ACC112 (cell line): ENCODE measurements at regions not wholly inside any gene's neighbourhood (a gene's known extent, or its start where the extent isn't known, plus 50 kb on each side); places are given as distances from the start of the nearest gene placed in this dataset.

Experiments
- H2AFZ ChIP-seq: fragments of 200-600 bp; sonication (generic); one replicate; pipeline ENCODE4 v1.6.0; 2017; ENCODE audit warnings: antibody characterized with exemption, low read length; ENCODE audit not compliant: unreplicated experiment
- H3K27ac ChIP-seq: fragments of 200-600 bp; sonication (generic); 2 replicates; pipeline ENCODE4 v1.5.1; 2014; ENCODE audit warnings: low read depth, mild to moderate bottlenecking, antibody characterized with exemption, low read length, moderate library complexity
- H3K27me3 ChIP-seq: fragments of 200-600 bp; sonication (generic); 2 replicates; pipeline ENCODE4 v1.6.1; 2014; ENCODE audit warnings: mild to moderate bottlenecking, antibody characterized with exemption, low read length, moderate library complexity, mixed read lengths; ENCODE audit not compliant: insufficient read depth
- H3K36me3 ChIP-seq: fragments of 200-600 bp; sonication (generic); 2 replicates; pipeline ENCODE4 v1.6.1; 2016; ENCODE audit warnings: mild to moderate bottlenecking, antibody characterized with exemption, low read length, moderate library complexity, mixed read lengths; ENCODE audit not compliant: insufficient read depth
- H3K4me1 ChIP-seq: fragments of 200-600 bp; sonication (generic); one replicate; pipeline ENCODE4 v1.6.1; 2016; ENCODE audit warnings: low read length, mixed read lengths; ENCODE audit not compliant: insufficient read depth, unreplicated experiment, control insufficient read depth
- H3K4me3 ChIP-seq: fragments of 200-600 bp; sonication (generic); 2 replicates; pipeline ENCODE4 v1.5.1; 2014; ENCODE audit warnings: mild to moderate bottlenecking, low read depth, low read length
- H3K79me2 ChIP-seq: fragments of 200-600 bp; sonication (generic); one replicate; pipeline ENCODE4 v1.6.0; 2016; ENCODE audit warnings: low read length; ENCODE audit not compliant: control insufficient read depth, unreplicated experiment, insufficient read depth

- Histone ChIP-seq H3K4me3 (no peak overlapping the region), H3K27ac (no peak overlapping the region)
Measured at GRCh38 chr9:6132650-6133049, 83.0 kb upstream of the IL33 start.

GRCh38 chr9:6128030-6128429, 87.6 kb upstream of the IL33 start:
- H3K4me3 ChIP-seq, result no peak overlapping the region
- H3K4me1 ChIP-seq, result no peaks in the 10 kb centered on the region
- no peaks in the 10 kb centered on the region for H3K79me2 ChIP-seq
- H3K27ac ChIP-seq, result no peak overlapping the region
- H3K36me3 ChIP-seq, result no peaks in the 10 kb centered on the region
- no peak overlapping the region for H2AFZ ChIP-seq
- H3K27me3 ChIP-seq, result 0 out of 2 replicates have a peak, but pooled peaks cover 9% of the 10 kb centered on the region

More at GRCh38 chr9:6132650-6133049, 83.0 kb upstream of the IL33 start:
- 0 out of 2 replicates have a peak, but pooled peaks cover 5% of the 10 kb centered on the region for H3K27me3 ChIP-seq
- H3K4me1 ChIP-seq, result no peaks in the 10 kb centered on the region
- no peaks in the 10 kb centered on the region for H3K36me3 ChIP-seq
- no peak overlapping the region for H2AFZ ChIP-seq
- no peaks in the 10 kb centered on the region for H3K79me2 ChIP-seq

GRCh38 chr9:6126377-6126776, 89.2 kb upstream of the IL33 start:
- H3K36me3 ChIP-seq, result no peaks in the 10 kb centered on the region
- no peaks in the 10 kb centered on the region for H3K79me2 ChIP-seq
- H3K27ac ChIP-seq, result no peak overlapping the region
- 0 out of 2 replicates have a peak, but pooled peaks cover 5% of the 10 kb centered on the region for H3K27me3 ChIP-seq
- H3K4me3 ChIP-seq, result no peak overlapping the region
- no peaks in the 10 kb centered on the region for H3K4me1 ChIP-seq
- H2AFZ ChIP-seq, result no peak overlapping the region

- Histone ChIP-seq H3K4me1 (no peaks in the 10 kb centered on the region), H3K27ac (no peak overlapping the region), H3K27me3 (0 out of 2 replicates have a peak, but pooled peaks cover 4% of the 10 kb centered on the region), H3K79me2 (no peaks in the 10 kb centered on the region), H3K4me3 (no peak overlapping the region), H3K36me3 (no peaks in the 10 kb centered on the region), H2AFZ (no peak overlapping the region)
Measured at GRCh38 chr9:6123416-6123815, 92.2 kb upstream of the IL33 start.

- H3K4me1 ChIP-seq, result no peaks in the 10 kb centered on the region
- H3K4me3 ChIP-seq, result no peak overlapping the region
- no peaks in the 10 kb centered on the region for H3K36me3 ChIP-seq
- 0 out of 2 replicates have a peak, but pooled peaks cover 4% of the 10 kb centered on the region for H3K27me3 ChIP-seq
- no peak overlapping the region for H3K27ac ChIP-seq
- H2AFZ ChIP-seq, result no peak overlapping the region
- no peaks in the 10 kb centered on the region for H3K79me2 ChIP-seq
Measured at GRCh38 chr9:6121707-6122106, 93.9 kb upstream of the IL33 start.

- Histone ChIP-seq H3K79me2 (no peaks in the 10 kb centered on the region), H3K27me3 (no peaks in the 10 kb centered on the region), H2AFZ (no peak overlapping the region), H3K36me3 (no peaks in the 10 kb centered on the region), H3K27ac (no peak overlapping the region), H3K4me1 (peaks cover 6% of the 10 kb centered on the region), H3K4me3 (no peak overlapping the region)
Measured at GRCh38 chr9:6114424-6114823, 99.0 kb upstream of the RANBP6 start.

GRCh38 chr9:6113819-6114218, 98.4 kb upstream of the RANBP6 start:
- Histone ChIP-seq H3K4me1 (peaks cover 12% of the 10 kb centered on the region), H3K27ac (no peak overlapping the region), H3K4me3 (no peak overlapping the region), H3K36me3 (no peaks in the 10 kb centered on the region), H2AFZ (no peak overlapping the region), H3K27me3 (no peaks in the 10 kb centered on the region), H3K79me2 (no peaks in the 10 kb centered on the region)

- Histone ChIP-seq H3K4me1 (peaks cover 15% of the 10 kb centered on the region), H2AFZ (no peak overlapping the region), H3K27ac (no peak overlapping the region)
Measured at GRCh38 chr9:6113312-6113711, 97.9 kb upstream of the RANBP6 start.

GRCh38 chr9:6109986-6110385, 94.6 kb upstream of the RANBP6 start:
- Histone ChIP-seq H3K4me1 (peaks cover 24% of the 10 kb centered on the region), H3K36me3 (no peaks in the 10 kb centered on the region), H3K27ac (no peak overlapping the region), H3K27me3 (no peaks in the 10 kb centered on the region), H3K79me2 (no peaks in the 10 kb centered on the region), H2AFZ (peak overlapping the region; percentile 5), H3K4me3 (no peak overlapping the region)

More at GRCh38 chr9:6113312-6113711, 97.9 kb upstream of the RANBP6 start:
- Histone ChIP-seq H3K79me2 (no peaks in the 10 kb centered on the region), H3K36me3 (no peaks in the 10 kb centered on the region), H3K4me3 (no peak overlapping the region), H3K27me3 (no peaks in the 10 kb centered on the region)

GRCh38 chr9:6109571-6109970, 94.1 kb upstream of the RANBP6 start:
- Histone ChIP-seq H3K27me3 (no peaks in the 10 kb centered on the region), H2AFZ (peak overlapping the region; percentile 5), H3K4me3 (no peak overlapping the region), H3K27ac (no peak overlapping the region), H3K36me3 (no peaks in the 10 kb centered on the region), H3K79me2 (no peaks in the 10 kb centered on the region), H3K4me1 (peaks cover 24% of the 10 kb centered on the region)

GRCh38 chr9:6106711-6107339, 91.4 kb upstream of the RANBP6 start:
- Histone ChIP-seq H3K27ac (peak overlapping the region; percentile 30; the same call in 1 of the 2 replicates), H3K27me3 (no peaks in the 10 kb centered on the region), H3K4me1 (peaks cover 24% of the 10 kb centered on the region), H2AFZ (peak overlapping the region; percentile 12), H3K36me3 (no peaks in the 10 kb centered on the region), H3K79me2 (no peaks in the 10 kb centered on the region), H3K4me3 (peak overlapping the region; percentile 37)
